Stimulated activated CD4-positive, alpha-beta T cell treated with anti-CD3 and anti-CD28 coated beads, Interleukin-2, amount 100 ng/mL, for 4 hours (primary cell): ENCODE measurements at regions not wholly inside any gene's neighbourhood (a gene's known extent, or its start where the extent isn't known, plus 50 kb on each side); places are given as distances from the start of the nearest gene placed in this dataset.
"Not testable (repeated sequence)": the region's sequence is repeated elsewhere in the genome, so short reads cannot be mapped to it uniquely, and the experiment has no call there.

ENCODE experiments used
- DNase-seq: peaks from one replicate; pipeline ENCODE4 v3.0.0-alpha.2; 2020; ENCODE audit warnings: low read depth

DNA sequence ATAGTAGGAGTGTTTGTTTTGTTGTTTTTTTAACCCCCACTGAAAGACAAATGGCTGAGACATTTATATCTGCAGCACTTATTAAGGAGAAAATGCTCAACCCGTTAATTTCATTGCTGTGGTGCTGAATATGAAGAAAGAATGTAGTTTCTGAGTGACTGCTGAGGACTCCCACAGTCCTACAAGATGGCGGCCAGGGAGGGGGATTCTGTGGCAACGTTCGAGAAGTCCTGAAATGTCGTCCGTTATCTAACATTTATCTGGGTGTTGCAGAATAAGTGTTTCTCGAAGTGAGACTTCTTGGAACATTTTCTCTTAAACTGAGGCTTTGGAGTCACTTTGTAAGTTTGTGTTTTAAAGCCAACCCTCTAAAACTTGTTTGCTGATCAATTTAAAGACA is 530.4 kb downstream of the XYLT1 start:
- no peak for DNase-seq

DNA sequence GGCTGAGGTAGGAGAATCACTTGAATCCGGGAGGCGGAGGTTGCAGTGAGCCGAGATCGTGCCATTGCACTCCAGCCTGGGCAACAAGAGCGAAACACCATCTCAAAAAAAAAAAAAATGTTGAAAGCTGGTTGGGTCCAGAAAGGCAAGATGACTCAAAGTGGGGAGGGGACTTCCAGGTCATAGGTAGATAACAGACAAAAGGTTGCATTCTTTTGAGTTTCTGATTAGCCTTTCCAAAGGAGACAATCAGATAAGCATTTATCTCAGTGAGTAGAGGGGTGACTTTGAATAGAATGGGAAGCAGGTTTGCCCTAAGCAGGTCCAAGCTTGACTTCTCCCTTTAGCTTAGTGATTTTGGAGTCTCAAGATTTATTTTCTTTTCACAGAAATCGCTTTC is 527.9 kb downstream of the XYLT1 start:
- not testable (repeated sequence) for DNase-seq

DNA sequence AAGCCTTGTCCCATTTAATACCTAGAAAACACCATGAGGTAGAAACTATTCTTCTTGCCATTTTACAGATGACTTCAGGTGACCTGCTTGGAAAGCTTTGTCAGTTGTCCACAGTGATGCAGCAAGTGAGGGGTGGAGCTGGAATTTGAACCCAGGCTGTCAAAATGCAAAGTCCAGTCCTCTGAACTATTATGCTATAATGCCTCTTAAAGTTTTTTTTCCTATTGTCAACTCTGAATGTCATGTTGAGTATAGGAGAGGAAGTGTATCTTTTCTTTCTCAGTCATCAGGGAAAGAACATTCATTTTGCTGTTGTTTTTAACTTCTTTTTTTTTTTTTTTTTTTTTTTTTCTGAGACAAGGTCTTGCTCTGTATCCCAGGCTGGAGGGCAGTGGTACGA is 525.6 kb downstream of the XYLT1 start:
- no peak for DNase-seq

DNA sequence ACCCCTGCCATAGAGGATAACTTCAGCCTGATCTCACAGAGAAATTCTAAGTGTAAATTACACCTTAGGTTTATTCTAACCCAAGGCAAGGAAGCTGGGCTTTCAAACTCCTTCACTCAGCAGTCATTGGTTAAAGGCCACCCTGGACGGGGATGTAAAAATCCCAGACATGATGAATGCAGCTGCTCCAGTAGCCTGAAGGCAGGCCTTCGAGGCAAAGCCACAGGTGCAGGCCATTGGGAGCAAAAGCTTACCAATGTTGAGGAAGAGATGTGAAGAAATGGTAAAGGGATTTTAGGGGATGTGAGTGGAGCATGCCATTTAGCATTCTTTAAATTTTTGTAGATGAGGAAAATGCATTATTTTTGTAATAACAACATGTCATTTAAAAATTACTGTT is 514.4 kb downstream of the XYLT1 start:
- DNase-seq: no peak

DNA sequence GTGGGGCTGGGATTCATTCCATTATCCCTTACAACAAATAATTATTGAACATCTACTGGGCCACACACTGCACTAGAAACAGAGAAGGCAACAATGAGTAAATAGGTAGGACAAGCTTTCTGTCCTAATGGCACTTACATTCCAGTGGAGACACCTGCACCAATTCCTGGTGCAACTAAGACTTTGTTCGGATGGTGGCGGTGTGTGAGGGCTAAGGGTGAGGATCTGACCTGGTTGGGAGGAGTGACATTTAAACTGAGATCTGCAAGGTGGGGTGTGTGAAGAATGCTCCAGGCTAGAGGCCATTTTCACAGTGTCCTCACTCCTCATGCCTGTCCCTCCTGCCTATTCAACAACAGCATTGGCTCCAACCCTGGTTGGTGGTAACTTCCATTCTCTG is 510.0 kb downstream of the XYLT1 start:
- DNase-seq: no peak

DNA sequence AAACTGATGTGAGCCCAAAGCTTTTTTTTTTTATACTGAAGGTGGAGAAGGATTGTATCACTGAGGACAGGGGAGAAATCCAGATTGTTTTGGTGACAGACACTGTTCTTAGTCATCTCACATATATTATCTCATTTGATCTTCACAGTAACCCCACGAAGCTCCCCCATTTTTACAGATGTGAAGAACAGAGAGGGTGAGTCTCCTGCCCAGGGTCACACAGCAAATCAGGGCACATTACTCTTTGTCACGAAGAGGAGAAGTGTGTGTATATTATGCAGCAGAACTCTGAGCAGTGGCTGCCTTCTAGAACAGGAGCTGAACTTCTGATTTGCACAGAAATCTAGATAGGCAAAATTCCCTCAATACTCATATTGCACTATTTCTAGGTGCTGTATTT is 504.3 kb downstream of the XYLT1 start:
- no peak for DNase-seq

DNA sequence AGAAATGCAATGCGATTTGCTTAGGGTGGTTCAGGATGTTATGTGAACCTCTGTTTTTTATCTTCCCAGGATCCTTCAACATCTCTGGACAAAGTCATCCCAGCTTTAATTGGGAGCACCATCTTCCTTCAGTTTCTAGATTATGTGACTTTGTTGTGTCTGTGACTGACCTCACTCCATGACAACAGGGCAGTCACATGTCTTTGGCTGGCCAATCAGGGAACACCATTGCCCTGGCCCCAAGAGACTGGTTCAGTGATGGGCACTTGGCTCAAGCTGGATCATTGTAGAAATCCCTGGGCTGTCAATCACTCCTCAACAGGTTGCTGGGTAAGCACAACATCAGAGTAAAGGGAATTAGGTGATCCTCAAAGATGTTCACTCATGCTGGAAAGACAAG is 499.7 kb downstream of the XYLT1 start:
- DNase-seq: no peak

DNA sequence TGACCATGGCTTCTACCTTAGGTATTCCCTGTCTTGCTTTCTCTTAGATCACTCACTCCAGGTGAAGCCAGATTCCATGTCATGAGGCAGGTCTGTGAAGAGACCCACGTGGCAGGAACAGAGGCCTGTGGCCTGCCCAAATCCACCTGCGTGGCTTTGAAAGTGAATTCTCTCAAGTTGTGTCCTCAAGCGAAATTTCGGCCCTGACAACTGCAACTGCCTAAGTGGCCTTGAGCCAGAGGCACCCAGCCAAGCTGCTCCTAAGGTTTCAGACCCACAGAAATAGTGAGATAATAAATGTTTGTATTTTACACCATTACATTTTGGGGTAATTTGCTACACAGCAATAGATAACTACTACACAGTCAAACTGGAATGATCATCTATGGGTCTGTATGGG is 497.9 kb downstream of the XYLT1 start:
- no peak for DNase-seq

DNA sequence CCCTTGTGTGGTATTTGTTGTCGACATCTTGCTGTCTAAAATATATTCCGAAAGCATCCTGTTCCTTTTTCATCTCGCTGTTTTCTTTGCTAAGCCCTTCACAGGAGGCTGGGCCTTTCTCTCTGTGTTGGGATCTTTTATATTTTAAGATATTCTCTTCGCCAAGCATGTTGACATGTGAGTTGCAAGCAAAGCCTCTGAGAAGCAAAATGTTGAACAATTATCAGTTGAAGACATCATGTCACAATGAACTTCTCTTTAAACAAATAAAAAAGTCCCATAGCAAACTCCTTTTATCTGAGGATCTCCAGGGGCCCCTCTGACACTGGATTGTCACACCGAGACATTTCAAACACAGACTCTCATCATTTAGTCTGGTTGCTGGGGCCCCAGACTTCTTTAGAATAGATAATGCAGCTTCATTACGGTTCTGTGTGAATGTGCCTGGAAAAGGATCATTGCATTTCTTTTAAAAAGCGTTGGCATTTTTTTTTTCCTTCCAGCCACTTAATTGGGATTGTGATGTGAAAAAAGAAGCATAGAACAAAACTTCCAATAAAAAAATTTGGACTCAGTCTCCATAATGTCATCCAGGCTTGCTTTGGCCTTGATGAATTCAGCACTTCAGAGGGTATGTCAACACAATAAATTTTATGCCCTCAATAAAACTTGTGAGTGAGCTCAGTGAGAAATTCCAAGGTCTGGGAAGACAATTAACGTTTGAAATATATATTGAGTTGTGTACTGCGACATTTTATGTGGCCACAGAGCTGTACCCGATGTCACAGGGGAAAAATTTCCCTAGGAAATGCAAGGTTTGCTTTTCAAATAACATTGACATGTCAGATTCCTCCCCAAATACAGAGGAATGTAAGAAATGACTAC is 496.8 kb downstream of the XYLT1 start:
- no peak for DNase-seq

DNA sequence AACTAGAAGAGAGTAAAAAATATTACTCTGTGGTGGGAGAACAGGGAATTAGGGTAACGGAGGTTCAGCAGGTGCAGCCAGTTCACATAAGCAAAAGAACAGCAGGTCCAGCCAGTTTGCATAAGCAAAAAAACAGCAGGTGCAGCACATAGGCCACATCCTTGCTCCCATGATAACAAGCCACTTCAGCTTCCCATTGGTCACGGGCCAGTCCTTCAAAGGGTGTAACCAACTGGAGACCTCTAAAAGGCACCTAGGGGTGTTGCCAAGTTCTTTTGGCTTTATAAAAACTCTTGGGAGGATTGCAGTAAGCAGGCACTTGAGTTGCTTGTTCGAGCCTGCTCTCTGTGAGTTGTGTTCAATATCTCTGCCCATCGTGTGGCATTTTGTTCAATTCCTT is 488.1 kb downstream of the XYLT1 start:
- no peak for DNase-seq

DNA sequence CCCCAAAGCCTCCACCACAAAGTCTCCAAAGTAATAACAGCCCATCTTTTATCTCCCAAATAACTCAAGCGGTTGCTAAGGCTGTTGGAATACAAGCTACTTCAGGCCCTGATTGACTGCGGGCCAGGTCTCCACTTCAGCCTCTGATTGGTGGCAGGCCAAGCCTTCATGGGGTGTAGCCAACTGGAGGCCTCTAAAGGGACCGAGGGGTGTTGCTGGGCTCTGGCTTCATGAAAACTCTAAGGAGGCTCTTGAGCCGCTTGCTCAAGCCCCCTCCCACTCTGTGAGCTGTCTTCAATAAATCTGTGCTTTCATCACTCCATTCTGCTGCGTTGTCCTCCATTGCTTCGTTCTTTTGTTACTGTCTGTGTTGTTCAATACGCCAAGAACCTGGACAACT is 487.2 kb downstream of the XYLT1 start:
- DNase-seq: no peak

DNA sequence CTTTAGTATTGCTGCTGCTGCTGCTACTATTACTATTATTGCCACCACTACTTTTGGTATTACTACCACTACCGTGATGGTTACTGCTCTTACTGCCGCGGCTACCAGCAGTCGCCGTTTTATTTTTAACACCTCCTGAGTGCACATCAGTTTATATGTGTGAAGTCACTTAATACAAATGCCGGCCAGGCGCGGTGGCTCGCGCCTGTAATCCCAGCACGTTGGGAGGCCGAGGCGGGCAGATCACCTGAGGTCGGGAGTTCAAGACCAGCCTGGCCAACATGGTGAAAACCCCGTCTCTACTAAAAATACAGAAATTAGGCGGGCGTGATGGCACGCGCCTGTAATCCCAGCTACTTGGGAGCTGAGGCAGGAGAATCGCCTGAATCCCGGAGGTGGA is 486.7 kb downstream of the XYLT1 start:
- DNase-seq: not testable (repeated sequence)

DNA sequence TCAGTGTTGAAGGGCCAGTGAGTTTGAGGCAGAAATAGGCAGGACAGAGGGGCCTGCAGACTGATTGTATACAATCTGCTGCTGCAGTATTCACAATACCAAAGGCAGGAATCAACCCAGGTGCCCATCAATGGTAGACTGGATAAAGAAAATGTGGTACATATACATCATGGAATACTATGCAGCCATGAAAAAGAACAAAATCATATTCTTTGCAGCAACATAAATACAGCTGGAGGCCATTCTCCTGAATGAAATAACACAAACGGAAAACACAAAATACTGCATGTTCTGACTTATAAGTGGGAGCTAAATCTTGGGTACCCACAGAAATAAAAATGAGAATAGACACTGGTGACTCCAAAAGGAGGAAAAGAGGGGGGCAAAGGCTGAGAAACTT is 485.1 kb downstream of the XYLT1 start:
- no peak for DNase-seq

DNA sequence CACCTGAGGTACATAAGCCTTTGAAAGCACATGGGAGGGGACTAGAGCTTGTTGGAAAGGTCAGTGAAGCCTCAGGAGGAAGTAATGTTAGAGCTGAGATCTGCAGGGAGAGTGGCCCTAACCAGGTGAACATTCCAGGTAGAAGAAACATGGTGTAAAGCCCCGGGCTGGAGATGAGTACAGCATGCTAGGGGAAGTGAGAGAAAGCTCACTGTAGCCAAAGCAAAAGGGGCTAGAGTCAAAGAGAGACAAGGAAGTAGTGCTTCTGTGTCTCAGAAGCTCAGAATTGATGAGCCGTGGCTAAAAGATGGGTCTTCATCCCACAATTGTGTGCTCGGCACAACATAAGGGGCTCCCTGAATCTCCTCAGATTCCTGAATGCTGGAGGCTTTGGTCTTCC is 481.8 kb downstream of the XYLT1 start:
- DNase-seq: no peak

DNA sequence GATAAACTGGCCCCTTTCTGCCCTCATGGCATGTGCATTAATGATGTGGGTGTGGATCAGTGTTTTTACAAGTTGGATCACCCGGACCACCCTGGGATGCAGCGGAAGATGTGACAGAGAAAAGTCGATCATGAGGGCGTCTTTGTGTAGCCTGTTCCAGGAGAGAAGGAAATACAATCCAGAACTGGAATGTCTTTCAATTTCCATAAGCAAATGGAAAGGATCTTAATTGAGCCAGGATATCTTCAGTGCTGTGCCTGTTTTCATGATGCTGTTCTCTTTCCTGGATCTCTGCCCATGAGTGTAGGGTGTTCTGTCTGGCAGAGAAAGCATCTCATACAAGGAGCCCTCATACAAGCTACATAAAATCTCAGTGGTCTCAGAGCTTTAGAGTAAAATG is 481.4 kb downstream of the XYLT1 start:
- DNase-seq: no peak

DNA sequence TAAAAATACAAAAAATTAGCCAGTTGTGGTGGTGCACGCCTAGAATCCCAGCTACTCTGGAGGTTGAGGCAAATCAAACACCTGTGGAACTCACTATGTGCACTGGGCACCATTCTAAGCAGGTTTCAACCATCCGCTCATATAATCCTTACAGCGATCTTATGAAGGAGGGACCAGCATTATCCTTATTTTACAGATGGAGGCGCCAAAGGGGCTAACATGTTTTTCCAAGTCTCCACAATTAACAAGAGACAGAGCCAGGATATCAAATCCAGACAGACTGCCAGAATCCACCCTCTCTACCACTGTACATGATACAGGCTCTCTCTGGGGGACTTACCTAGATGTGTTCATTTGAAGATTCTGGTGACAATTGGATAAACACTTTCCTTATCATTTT is 479.0 kb downstream of the XYLT1 start:
- DNase-seq: no peak

DNA sequence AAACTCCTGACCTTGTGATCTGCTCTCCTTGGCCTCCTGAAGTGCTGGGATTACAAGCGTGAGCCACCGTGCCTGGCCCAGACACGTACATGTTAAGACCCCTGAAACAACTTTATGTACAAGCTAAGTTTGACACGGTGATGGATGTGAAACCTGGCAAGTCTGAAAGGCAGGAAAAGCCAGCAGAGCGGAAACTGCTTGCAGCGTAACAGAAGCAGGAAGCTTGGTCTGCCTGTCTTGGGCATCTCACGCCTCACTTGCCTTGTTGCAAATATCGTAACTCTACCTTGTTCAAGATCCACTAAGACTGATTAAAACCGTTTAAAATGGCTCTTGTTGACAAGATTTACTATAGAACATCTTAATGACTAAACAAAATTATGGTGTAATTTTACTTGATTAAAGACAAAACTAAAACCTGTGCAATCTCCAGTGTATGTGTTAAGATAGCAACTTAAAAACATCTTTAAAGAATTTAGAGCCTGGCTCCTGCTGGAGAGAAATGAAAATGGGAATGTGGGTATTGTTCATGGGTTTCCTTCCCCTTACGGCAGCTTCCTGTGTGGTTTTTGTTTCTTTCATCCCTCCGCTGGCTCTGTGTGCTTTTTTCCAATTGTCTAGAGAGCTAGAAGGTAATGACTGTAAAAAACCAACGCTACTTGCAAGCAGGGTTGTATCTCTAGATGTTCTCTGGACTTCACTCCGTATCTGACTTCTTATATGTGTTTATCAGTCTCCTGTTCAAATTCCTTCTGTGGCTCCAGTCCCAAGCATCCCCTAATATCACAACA is 477.6 kb downstream of the XYLT1 start:
- no peak for DNase-seq

DNA sequence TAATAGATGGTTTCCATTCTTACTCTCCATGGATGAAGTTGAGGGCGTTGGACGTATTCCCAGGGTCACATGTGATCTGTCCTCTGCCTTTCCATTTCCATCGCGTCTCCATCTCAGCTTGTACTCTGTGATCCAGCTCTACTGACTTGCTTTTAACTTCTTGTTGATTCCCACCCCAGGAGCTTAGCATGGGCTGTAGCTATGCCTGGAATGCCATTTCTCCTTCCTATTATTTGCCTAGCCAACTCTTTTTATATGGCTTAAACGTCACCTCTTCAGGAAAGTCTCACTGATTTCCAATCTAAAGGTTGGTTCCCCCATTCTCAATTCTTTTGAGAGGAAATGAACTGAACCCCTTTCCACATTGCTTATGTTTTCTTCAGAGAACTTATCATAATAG is 475.9 kb downstream of the XYLT1 start:
- DNase-seq: no peak

DNA sequence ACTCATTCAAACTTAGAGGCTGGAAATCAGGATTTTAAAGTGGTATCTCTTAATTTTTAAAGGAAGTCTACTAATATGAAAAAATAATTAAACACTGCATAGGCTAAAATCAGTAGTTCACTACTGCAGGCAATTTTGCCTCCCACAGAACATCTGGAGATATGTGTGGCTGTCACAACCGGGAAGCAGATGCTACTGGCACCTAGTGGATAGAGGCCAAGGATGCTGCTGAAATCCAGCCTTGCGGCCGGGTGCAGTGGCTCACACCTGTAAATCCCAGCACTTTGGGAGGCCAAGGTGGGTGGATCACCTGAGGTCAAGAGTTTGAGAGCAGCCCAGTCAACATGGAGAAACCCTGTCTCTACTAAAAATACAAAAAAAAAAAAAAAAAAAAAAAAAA is 473.9 kb downstream of the XYLT1 start:
- no peak for DNase-seq

DNA sequence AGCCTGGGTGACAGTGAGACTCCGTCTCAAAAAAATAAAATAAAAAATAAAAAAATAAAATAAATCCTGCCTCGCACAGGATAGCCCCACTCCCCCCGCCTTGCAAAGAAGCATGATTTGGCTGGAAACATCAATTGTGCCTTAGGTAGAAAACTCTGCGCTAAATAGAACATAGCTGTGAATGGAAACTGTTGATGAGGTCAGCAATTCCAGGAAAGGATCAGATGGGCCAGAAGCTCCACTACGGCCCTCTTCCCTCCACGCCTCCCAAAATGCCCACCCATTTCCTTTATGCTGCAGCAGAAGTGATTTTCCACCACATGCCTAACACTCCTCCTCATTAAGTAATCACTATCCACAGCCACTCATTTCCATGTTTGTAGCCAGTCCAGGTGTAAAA is 473.4 kb downstream of the XYLT1 start:
- DNase-seq: no peak

DNA sequence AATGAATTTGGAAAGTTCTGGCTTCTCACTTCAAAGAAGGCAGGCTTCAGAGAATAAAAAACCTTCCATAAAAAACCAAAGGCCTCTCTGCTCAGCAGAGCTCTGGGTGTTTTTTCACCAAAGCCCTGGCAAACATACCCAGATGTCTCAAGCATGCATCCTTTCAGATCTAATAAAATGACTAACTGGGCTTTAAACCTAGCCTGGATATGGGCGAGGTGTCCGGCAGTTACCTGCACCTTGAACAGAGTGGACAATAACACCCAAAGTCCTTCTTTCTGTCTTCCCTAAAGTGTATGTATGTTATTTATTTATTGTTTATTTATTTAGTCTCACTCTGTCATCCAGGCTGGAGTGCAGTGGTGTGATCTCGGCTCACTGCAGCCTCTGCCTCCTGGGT is 469.3 kb downstream of the XYLT1 start:
- no peak for DNase-seq

DNA sequence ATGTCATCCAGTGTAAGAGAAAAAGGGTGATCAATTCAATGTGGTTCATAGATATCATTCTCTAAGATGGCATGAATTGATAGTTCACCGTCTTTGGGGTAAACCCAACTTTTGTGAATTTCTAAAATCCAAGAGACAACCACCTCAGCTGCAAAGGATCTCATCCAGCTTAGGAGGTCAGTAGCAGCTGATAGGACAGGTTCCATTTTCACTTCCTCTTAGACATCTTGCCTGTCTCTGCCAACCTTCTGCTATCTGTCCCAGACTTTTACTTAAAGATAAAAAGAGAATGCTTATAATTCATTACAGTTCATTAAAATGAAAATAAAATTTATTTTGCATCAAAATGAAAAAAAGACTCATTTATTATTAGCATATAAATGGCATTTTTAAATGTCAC is 468.2 kb downstream of the XYLT1 start:
- no peak for DNase-seq

DNA sequence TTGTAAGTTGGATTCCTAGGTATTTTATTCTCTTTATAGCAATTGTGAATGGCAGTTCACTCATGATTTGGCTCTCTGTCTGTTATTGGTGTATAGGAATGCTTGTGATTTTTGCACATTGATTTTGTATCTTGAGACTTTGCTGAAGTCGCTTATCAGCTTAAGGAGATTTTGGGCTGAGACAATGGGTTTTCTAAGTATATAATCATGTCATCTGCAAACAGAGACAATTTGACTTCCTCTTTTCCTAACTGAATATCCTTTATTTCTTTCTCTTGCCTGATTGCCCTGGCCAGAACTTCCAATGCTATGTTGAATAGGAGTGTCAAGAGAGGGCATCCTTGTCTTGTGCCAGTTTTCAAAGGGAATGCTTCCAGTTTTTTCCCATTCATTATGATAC is 464.8 kb downstream of the XYLT1 start:
- not testable (repeated sequence) for DNase-seq

DNA sequence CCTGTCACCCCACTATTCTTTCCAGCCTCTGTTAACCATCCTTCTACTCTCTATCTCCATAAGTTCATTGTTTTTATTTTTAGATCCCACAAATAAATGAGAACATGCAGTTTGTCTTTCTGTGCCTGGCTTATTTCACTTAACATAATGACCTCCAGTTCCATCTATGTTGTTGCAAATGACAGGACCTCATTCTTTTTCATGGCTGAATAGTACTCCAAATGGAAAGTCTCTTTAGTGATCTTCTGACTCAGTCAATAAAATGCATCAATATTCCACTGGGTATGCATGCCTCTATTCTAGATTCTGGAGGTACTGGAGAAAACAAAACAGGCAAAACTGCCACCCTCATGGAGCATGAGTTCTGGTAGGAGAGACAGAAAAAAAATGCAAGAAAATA is 459.0 kb downstream of the XYLT1 start:
- DNase-seq: no peak
